NCI-H1417 (cell line): ENCODE measurements at regions not wholly inside any gene's neighbourhood (a gene's known extent, or its start where the extent isn't known, plus 50 kb on each side); places are given as distances from the start of the nearest gene placed in this dataset.
"Not testable (repeated sequence)": the region's sequence is repeated elsewhere in the genome, so short reads cannot be mapped to it uniquely, and the experiment has no call there.

Experiments
- DNase-seq, 3 experiments: peaks; one replicate each; lab custom pipeline; 2025; lab: John Stamatoyannopoulos, UW

- no peak for DNase-seq
These were observed 57.9 kb upstream of the ST3GAL6 start for GRCh38 chr3:98705212-98705611.

- DNase-seq: no peak
These were observed 57.4 kb upstream of the ST3GAL6 start for GRCh38 chr3:98705694-98706093.

GRCh38 chr3:98708681-98709080, 54.5 kb upstream of the ST3GAL6 start:
- not testable (repeated sequence) for DNase-seq

GRCh38 chr3:98709441-98709840, 53.7 kb upstream of the ST3GAL6 start:
- no peak for DNase-seq

- DNase-seq: no peak
These were observed 53.0 kb upstream of the ST3GAL6 start for GRCh38 chr3:98710067-98710659.

- no peak for DNase-seq
These were observed 51.7 kb upstream of the ST3GAL6 start for GRCh38 chr3:98711426-98711825.

GRCh38 chr3:98712726-98713125, 50.4 kb upstream of the ST3GAL6 start:
- no peak for DNase-seq

- not testable (repeated sequence) for DNase-seq
These were observed 49.8 kb upstream of the ST3GAL6 start for GRCh38 chr3:98713332-98713731.
